ENCODE measurements at regions not wholly inside any gene's neighbourhood (a gene's known extent, or its start where the extent isn't known, plus 50 kb on each side); places are given as distances from the start of the nearest gene placed in this dataset.

DNA sequence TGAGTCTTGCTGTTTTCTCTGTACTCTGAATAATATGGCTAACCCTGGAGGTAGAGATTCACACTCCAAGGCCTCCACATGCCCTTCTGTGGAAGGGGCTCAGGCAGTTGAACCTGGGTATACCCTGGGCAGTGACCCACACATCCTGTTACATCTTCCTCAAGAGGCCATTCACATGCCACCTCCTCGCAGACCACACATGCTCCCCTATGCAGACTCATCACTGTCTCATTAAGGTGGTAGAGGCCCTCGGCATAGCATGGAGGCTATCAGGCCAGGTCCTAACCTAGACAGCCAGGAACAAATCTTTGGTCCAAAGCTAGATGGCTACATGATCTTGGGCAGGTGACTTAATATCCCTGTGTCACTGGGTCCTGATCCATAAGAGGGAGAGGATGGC, 363.9 kb upstream of the ZNF507 start:
- no peak for DNase-seq (ENCODE audit: low read depth)

DNA sequence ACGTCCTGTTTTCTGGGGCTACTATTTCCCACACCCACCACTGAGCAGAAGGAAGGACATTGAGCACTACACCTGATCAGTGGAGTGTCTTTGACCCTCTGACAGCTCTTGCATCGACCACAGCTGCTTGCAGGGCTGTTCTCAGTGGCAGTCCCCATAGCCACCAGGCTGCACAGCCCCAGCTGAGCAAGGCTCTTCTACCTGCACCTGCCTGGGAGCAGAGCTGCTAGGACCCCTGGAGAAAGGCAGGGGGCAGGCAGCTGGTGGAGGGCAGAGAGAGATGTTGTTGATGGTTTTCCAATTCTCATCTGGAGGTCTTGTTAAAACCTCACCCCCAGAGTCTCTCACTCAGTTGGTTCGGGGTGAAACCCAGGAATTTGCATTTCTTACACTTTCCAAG, 361.8 kb upstream of the ZNF507 start:
- no peak for DNase-seq (ENCODE audit: low read depth)

DNA sequence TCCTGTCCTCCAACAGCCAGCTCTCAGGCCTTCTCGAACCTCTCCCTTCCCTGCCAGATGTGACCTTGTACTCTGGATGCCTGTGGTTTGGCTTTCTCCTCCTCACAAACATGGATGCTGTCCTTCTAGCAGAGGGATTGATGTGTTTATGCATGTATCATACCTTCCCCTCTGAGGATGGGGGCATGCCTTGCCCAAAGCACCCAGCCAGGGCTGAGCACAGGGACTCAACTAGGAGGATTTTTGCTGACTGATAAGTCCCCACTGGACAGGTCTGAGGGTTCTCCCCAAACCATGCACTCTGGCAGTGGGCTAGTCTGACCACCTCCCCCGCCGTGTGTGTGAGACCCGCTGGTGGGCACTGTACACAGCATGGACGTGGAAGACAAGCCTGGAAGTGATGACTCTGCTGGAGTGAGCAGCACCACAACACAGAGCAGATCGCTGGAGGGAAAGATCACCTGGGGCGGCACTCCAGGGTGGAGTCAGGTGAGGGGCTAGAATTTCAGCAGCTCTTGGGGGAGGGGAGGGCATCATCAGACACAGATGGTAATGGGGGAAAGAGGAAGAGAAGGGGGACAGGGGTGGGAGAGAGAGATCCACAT, 360.3 kb upstream of the ZNF507 start:
- DNase-seq (ENCODE audit: low read depth) = no peak

DNA sequence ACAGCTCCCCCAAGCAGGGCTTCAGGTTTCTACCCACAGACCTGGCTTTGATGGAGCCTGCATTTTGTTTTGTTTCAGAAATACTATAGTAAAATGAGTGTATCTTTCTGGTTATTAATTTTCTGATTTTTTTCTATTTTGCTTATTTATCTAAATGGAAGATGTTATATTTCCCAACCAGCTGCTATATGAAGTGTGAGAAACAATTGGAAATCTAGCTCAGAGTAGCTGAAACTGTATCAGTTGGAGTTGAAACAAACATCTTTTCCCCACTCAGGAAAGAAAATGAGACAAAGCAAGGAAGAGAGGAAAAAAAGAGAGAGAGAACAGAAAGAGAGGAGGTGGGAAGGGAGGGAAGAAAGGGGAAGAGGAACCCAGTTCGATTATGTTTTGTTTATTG, 358.5 kb upstream of the ZNF507 start:
- no peak for DNase-seq (ENCODE audit: low read depth)

DNA sequence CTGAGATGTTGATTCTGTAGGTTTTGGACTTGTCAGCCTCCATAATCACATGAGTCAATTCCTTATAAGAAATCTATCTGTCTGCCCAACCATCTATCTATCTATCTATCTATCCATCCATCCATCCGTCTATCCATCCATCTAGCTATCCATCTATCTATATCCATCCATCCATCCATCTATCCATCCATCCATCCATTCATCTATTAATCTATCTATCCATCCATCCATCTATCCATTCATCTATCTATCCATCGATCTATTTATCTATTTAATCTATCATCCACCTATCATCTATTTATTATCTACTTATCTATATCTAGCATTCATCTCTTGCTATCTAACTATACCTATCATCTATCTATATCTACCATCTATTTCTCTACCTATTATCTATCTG, 357.2 kb upstream of the ZNF507 start:
- no peak for DNase-seq (ENCODE audit: low read depth)

DNA sequence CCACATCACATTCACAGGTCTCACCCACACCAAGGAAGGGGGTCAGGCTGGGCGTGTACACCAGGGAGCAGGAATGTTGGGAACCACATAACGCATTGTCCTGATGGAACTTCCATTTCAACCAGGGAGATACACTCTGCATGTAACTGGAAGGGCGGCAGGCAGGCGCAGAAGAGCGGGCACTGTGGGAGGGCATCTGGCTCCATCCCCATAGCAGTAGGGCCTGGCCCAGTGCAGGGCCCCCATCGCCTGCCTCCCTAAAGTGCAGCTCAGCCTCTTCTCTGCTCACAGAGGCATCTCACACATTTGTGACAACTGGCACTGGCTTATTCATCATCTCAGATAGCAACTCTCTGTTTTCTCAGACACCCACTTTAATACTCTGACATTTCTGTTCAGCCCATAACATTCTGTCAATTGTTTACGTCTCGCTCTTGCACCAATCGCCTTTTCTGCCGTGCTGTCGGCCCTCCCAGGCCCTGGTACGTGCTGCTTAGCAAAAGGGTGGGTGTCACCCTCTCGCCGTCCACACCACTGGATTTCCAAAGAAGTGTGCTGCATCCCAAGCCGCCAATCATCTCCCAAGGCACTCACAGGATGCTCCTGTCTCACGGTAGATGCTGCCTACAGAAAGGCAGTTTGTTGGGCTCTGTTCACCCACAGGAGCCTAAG, 353.3 kb upstream of the ZNF507 start:
- no peak for DNase-seq (ENCODE audit: low read depth)

DNA sequence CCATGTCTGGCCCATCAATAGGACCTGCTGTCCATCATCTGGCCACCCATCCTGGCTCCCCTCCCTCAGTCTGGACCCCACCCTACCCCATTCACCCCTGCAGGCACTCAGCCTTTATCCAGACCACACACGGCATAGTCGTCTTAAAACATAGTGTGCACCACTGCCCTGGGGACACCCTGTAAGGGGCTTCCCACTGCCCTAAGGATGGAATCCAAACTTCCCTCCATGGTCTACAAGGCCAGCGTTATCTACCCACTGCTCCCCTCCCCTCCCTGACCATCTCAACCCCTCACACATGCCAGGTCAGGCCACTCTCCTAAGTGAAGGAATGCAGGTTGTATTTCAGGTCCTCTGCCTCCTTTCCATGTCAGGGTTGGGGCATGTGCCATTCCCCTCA, 352.7 kb upstream of the ZNF507 start:
- no peak for DNase-seq (ENCODE audit: low read depth)

DNA sequence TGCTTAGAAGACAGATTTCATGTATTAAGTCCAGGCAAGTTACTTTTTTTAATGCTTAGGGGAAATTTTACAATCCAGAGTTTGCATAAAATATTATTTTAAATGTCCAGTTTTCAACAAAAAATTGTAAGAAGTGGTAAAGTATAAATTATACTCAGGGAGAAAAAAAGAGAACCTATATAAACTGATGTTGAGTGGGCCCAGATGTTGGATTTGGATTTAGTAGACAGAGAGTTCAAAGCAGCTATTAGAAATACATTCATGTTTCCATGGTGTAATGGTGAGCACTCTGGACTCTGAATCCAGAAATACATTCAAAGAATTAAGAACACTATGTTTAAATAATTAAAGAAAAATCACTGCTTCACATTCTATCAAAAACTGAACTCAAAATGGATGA, 349.9 kb upstream of the ZNF507 start:
- no peak for DNase-seq (ENCODE audit: low read depth)

DNA sequence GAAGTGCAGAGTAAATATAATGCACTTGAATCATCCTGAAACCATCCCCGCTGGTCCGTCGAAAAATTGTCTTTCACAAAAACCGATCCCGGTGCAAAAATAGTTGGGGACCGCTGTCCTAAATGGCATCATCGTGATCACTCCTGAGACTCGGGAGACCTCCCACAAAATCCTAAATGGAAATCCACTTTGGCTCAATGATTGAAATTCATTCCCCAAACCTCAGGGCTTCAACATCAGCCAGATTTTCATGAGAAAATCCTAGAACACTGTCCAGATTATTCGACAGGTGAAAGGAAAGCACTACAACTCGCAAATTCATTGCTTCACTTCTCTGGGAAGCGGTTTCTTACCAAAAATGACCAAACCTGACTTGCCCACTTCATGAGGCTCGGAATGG, 335.3 kb upstream of the ZNF507 start:
- no peak for DNase-seq (ENCODE audit: low read depth)

DNA sequence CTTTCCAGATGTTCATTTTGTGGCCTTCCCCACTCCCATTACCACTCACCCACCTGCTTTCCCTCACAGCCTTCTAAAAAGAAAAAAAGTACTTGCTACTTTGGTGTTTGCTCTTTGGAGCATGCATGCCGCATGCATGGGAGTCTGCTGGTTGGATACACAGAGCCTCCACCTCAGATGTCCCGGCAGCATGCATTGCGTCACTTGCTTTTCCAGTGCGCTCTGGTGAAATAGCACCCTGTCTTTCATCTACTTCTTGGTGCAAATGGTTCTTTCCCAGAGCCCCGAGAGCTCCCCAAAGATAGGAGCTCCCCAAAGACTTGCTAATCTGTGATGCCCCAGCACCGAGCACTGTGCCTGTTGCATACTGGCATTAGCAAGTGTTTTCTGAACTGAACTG, 333.2 kb upstream of the ZNF507 start:
- no peak for DNase-seq (ENCODE audit: low read depth)

DNA sequence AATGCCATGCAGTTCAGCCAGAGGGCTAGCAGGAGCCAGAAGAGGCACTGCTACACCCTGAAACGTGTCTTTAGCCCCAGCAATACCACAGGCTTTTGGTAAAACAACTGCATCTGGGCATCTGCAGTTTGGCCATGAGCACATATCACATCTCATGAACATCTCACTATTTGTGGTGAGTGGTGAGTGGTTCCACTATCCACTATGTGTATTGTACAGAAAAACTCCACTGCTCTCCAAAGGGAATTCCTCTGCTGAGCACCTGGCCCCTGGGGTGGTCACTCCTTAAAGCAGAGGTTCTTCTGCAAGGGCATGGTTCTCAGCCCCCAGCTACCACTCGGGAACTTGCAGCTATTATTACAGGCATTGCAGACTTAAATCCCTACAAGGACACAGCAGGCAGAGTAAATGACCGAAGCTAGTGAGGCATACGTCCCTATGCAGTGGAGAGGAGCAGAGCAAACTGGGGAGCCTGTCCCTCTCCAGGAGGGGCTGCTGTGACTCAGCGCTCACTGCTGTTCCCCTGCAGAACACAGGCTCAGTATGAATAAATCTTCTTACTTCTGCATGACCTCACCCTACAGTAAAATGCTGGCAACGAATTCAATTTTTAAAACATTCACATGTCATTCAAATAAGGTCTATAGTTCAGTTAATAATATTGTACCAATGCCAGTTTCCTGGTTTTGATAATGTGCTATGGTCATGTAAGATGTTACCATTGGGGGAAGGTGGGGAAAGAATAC, 332.4 kb upstream of the ZNF507 start:
- DNase-seq (ENCODE audit: low read depth) = no peak

DNA sequence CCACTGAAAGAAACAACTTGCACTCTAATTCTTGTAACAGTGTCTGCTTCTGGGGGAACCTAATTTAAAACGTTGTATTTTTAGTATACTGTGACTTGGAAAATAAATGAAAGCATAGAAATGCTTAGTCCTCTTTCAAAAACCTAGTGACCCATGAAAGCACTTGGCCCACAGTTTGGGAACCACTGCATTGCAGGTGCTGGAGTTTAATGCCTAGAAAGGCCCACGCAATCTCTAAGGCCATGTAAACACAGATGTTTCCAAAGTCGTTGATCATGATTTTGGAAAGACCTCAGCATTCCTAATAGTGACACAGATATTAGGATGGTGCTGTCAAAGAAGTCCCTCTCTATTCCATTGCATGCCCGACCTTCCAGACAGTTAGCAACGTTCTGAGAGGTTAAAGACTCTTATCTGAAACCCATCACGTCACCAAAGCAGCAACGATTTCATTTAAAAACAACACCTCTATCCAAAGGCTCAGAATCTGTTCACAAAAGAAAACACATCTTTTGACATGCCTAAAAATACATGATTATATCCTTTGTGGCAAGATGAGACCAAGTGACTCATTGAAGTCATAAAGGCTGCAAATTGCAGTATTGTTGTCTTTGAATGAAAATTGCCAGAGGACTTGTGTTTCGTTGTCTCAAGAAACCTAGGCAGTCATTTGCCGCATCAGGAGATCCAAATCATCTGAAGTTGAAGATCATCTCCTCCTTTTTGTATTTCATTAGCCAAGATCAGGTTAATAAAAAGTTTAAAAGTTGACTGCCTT, 328.0 kb upstream of the ZNF507 start:
- no peak for DNase-seq (ENCODE audit: low read depth)

DNA sequence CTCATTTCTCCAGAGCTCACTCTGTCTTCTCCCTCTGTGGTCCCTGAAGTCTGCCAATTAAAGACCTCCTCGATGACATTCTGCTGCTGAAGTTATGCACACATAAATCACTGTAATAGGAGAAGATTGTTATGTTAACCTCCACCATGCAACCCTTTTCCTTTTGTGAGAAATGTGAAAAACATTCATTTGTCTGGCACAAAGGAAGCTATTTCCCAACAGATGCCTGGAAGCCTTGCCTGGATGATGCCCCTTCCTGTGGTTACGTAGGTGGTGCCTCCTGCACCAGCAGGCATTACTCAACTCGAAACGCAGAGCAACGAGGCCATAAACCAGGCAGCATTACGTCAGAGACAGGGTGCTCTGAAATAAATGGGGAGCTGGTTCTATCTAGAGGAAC, 327.4 kb upstream of the ZNF507 start:
- DNase-seq (ENCODE audit: low read depth) = peak; percentile 8

DNA sequence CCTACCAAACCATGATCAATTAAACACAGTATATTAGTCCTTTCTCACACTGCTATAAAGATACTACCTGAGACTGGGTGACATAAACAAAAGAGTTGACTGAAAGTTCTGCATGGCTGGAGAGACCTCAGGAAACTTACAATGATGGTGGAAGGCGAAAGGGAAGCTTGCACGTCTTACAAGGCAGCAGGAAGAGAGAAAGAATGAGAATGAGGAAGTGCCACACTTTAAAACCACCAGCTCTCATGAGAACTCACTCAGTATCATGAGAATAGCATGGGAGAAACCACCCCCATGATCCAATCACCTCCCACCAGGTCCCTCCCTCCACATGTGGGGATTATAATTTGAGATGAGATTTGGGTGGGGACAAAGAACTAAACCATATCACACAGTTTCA, 324.9 kb upstream of the ZNF507 start:
- no peak for DNase-seq (ENCODE audit: low read depth)

DNA sequence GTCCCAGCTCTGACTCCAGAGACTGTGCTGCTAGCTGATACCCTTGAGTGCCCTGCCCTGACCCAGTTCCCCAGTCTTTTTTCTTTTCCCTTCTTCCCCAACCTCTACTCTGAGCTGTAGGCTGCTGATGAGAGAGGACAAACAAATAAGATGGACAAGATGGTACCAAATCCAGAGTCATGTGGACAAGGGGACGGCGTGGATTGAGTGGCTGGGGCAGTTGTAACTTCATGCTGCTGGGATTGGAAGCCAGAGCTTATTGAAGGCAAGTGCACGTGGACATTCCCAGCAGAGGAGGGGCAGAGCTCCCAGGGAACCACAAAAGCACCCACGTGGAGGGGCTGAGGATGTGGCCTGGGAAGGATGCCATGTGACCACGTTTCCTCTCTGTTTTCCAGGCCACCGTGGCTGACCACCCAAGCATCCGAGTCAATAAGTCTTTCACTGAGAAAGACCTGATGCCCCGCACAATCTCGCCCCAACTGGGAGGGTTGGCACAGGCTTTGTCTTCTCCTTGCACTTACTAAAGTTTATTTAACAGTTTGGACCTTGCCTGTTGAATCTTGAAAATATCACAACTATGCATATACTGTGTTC, 323.3 kb upstream of the ZNF507 start:
- DNase-seq (ENCODE audit: low read depth) = no peak

DNA sequence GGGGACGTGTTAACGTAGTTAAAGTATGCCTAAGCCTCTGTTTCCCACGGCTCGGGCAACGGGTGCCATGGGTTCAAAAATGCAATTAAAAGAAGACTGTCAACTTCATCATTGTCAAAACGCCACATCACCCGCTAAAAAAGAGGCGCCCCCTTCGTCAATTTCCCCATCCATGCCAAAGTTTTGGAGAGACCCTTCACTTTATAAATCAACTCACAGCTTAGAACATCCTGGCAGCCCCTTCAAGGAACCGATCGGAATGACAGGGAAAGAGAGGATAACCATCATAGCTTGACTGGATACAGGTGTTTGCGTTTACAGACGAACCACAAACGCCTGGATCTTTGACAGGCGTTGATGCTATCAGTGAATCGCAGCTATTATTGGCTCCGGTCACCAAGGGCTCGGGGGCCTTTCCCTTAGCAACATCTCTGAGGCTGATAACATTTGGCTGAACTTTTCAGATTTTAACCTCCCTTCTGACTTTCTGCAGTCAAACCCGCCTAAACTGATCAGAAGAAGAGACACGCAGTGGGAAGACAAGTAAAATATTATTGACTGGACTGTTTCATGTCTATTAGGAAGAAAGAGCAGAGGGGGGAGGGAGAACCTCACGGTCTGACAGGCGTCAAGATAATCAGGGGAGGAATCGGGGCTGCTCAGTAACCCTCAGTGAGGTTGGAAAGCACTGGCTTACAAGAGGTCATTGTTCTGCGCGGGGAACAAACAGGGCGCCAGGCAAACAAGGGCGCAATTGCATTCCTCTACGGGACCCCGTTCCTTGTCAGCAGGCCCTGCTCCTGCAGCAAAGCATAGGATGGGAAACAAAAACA, 322.5 kb upstream of the ZNF507 start:
- no peak for DNase-seq (ENCODE audit: low read depth)

DNA sequence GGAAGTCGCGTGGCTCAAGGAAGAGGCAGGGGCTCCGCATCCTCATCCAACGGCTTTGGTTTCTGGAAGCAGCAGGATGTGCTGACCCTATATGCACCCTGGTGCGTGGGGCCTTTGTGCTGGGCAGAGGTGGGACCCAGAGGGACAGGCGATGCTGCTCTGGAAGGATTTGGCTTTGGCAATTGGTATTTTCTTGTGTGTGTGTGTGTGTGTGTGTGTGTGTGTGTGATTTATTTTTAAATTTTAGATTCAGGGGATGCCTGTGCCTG, 321.9 kb upstream of the ZNF507 start:
- DNase-seq (ENCODE audit: low read depth) = no peak

DNA sequence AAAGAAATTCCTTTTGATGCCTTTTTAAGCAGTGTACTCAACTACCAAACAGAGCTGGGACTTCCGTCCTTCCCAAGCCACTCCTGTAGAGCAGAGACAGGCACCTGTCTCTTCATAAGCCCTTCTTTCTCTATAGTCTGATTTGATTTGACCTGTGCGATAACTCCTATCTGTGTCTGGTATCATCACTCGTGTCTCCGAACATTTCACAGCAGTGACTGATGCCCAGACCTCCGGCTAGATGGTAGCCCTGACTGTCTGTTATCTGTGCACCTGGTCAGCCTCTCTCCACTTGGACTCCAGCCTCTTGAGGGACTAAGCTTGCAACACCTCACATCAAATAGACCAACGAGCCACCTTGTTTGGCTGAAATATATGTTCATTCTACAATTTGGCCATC, 316.2 kb upstream of the ZNF507 start:
- DNase-seq (ENCODE audit: low read depth) = no peak

DNA sequence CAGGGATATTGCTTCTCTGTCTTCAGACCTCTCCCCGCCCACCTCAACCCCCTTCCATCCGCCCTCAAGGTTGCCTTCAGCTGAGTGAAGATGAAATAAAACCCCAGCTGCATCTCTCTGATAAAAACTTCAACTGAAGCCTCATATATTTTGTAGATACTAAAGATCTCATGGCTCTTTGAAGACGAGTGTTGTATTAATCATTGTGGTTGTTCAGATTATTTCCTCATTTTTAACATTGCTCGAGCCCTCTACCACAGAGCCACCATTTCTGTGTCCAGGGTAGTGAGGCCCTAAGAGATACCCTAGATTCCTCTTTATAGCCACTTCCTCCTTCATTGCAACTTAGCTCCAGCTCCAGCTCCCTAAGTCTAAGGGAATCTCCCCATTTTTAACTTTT, 312.8 kb upstream of the ZNF507 start:
- no peak for DNase-seq (ENCODE audit: low read depth)

DNA sequence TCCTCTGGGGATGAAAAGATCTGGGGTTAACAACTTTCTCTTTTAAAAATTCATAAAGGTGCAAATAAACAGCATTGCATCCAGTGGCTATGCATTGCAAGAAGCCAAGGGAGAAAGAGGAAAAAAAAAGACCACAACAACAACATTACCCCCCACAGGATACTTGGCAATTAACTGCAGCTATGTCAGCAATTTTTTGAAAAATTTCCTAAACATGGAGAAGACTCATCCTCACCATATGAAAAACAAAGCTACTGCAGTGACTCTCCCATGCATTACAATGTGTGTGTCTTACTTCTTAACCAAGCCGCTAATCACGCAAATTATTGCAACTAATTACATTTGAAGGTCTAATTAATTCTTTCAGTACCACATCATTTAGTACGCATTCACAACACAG, 309.8 kb upstream of the ZNF507 start:
- no peak for DNase-seq (ENCODE audit: low read depth)

DNA sequence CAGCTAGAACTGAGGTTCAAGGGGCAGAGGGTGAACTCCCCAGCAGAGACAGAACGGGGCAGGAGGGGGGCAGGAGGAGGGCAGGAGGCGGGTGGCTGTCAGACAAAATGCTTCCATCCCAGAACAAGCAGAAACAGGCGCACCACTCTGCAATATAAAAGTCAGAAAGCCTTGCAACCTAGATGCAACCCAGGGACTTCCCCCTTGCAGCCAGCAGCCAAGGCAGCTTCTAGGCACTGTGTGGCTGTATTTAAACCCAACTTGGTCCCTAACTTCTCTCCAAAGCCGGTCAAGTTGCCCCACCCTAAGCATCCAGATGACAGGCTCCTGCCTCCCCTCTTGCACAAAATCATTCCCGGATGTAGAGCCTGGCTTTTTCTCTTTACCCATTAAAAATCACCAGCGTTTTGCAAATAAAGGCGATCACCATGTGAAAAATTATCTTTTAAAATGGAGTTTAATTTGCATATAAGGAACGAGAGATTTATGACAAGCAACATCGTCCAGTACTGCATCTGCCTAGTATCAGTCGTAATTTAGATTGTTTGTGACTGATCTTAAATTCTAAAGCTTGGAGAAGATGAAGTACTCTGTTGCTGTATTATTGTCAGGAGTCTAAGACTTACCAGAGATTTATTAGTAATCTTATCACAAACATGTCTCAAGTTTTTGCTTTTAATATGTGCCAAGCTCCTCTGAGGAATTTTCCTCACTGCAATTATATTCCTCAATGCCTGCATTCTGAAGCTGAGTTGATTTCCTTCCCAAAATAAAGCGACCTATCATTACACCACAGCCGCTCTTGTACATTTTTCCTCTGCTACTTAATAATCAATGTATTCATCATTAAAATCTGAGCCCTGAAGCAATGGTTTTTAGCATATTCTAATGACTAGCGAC, 307.1 kb upstream of the ZNF507 start:
- no peak for DNase-seq (ENCODE audit: low read depth)

Measured in stromal cell of bone marrow (primary cell).